ENCODE measurements at regions not wholly inside any gene's neighbourhood (a gene's known extent, or its start where the extent isn't known, plus 50 kb on each side); places are given as distances from the start of the nearest gene placed in this dataset.

GRCh38 chr15:69663441-69663840 is 210.8 kb downstream of the RPLP1 start:
- in situ Hi-C loops (cut with MboI; ENCODE audit: low pct_ligation_motif_present in 1 of 4, low pct_unique_long_range_greater_than_20kb in 1 of 4, low sequenced_read_pairs in 3 of 4) (no loop called here), intact Hi-C loops (cut with DNase I; ENCODE audit: low total_unique reads) (no loop called here)
- Histone ChIP-seq H3K36me3 (no peaks in the 10 kb centered on the region), H3K9me3 (no peaks in the 10 kb centered on the region), H3K4me1 (peaks cover 0 to 14% (median 2%) of the 10 kb centered on the region in 4 donors), H3K4me3 (no peak overlapping the region), H3K27ac (no peak overlapping the region), H3K27me3 (no peaks in the 10 kb centered on the region)
- DNase-seq = no peak
- no peak for TF ChIP-seq POLR2AphosphoS5 (IDR thresholded peaks at IDR 0.05)
- TF ChIP-seq, protein P1, sequence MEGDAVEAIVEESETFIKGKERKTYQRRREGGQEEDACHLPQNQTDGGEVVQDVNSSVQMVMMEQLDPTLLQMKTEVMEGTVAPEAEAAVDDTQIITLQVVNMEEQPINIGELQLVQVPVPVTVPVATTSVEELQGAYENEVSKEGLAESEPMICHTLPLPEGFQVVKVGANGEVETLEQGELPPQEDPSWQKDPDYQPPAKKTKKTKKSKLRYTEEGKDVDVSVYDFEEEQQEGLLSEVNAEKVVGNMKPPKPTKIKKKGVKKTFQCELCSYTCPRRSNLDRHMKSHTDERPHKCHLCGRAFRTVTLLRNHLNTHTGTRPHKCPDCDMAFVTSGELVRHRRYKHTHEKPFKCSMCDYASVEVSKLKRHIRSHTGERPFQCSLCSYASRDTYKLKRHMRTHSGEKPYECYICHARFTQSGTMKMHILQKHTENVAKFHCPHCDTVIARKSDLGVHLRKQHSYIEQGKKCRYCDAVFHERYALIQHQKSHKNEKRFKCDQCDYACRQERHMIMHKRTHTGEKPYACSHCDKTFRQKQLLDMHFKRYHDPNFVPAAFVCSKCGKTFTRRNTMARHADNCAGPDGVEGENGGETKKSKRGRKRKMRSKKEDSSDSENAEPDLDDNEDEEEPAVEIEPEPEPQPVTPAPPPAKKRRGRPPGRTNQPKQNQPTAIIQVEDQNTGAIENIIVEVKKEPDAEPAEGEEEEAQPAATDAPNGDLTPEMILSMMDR (IDR thresholded peaks at IDR 0.05) = no peak
- no peak for TF ChIP-seq EP300 (IDR thresholded peaks at IDR 0.05; ENCODE audit: low read depth)
- no peak for TF ChIP-seq POLR2A (IDR thresholded peaks at IDR 0.05)

- Histone ChIP-seq H3K4me3 (no peak overlapping the region), H3K9me3 (no peaks in the 10 kb centered on the region), H3K4me1 (peaks cover 0 to 14% (median 2%) of the 10 kb centered on the region in 4 donors), H3K36me3 (no peaks in the 10 kb centered on the region), H3K27ac (no peak overlapping the region), H3K27me3 (no peaks in the 10 kb centered on the region)
- intact Hi-C loops (cut with DNase I; ENCODE audit: low total_unique reads) (no loop called here), in situ Hi-C loops (cut with MboI; ENCODE audit: low pct_ligation_motif_present in 1 of 4, low pct_unique_long_range_greater_than_20kb in 1 of 4, low sequenced_read_pairs in 3 of 4) (no loop called here)
- no peak for DNase-seq
- 83 to 100% methylated on average over 1 to 3 of the region's 3 CpGs for WGBS, 2 donors (ENCODE audit: low coverage in 1 of 2)
- TF ChIP-seq POLR2AphosphoS5 (IDR thresholded peaks at IDR 0.05) = no peak
- TF ChIP-seq EP300 (IDR thresholded peaks at IDR 0.05; ENCODE audit: low read depth) = no peak
- TF ChIP-seq, protein P1 (IDR thresholded peaks at IDR 0.05) = no peak
- TF ChIP-seq POLR2A (IDR thresholded peaks at IDR 0.05) = no peak
These were observed 211.4 kb downstream of the RPLP1 start for GRCh38 chr15:69663982-69664381.

- H3K4me3 ChIP-seq = no peak overlapping the region
- intact Hi-C loops (cut with DNase I; ENCODE audit: low total_unique reads) (no loop called here), in situ Hi-C loops (cut with MboI; ENCODE audit: low pct_ligation_motif_present in 1 of 4, low pct_unique_long_range_greater_than_20kb in 1 of 4, low sequenced_read_pairs in 3 of 4) (no loop called here)
- no peaks in the 10 kb centered on the region for H3K27me3 ChIP-seq
- H3K4me1 ChIP-seq = peaks cover 0 to 14% (median 2%) of the 10 kb centered on the region in 4 donors
- H3K36me3 ChIP-seq = no peaks in the 10 kb centered on the region
- H3K9me3 ChIP-seq = no peaks in the 10 kb centered on the region
- no peak for DNase-seq
- TF ChIP-seq, protein P1 (IDR thresholded peaks at IDR 0.05) = no peak
- TF ChIP-seq EP300 (IDR thresholded peaks at IDR 0.05; ENCODE audit: low read depth) = no peak
- TF ChIP-seq POLR2AphosphoS5 (IDR thresholded peaks at IDR 0.05) = no peak
- no peak for TF ChIP-seq POLR2A (IDR thresholded peaks at IDR 0.05)
- WGBS, 2 donors (ENCODE audit: low coverage in 1 of 2) = 83 to 93% methylated on average over 12 to 28 of the region's 28 CpGs
- H3K27ac ChIP-seq = no peak overlapping the region
These were observed 212.3 kb downstream of the RPLP1 start for GRCh38 chr15:69664572-69665571.

GRCh38 chr15:69665641-69666111 is 213.1 kb downstream of the RPLP1 start:
- WGBS, 2 donors (ENCODE audit: low coverage in 1 of 2) = 73 to 83% methylated on average over 2 to 10 of the region's 10 CpGs
- Histone ChIP-seq H3K27ac (no peak overlapping the region), H3K27me3 (no peaks in the 10 kb centered on the region), H3K4me3 (no peak overlapping the region), H3K9me3 (no peaks in the 10 kb centered on the region), H3K4me1 (peaks cover 0 to 14% (median 2%) of the 10 kb centered on the region in 4 donors), H3K36me3 (no peaks in the 10 kb centered on the region)
- TF ChIP-seq POLR2AphosphoS5 (IDR thresholded peaks at IDR 0.05) = no peak
- TF ChIP-seq POLR2A (IDR thresholded peaks at IDR 0.05) = no peak
- TF ChIP-seq, protein P1 (IDR thresholded peaks at IDR 0.05) = no peak
- TF ChIP-seq EP300 (IDR thresholded peaks at IDR 0.05; ENCODE audit: low read depth) = no peak
- in situ Hi-C loops (cut with MboI; ENCODE audit: low pct_ligation_motif_present in 1 of 4, low pct_unique_long_range_greater_than_20kb in 1 of 4, low sequenced_read_pairs in 3 of 4) (no loop called here), intact Hi-C loops (cut with DNase I; ENCODE audit: low total_unique reads) (no loop called here)
- no peak for DNase-seq
